ENCODE measurements at regions not wholly inside any gene's neighbourhood (a gene's known extent, or its start where the extent isn't known, plus 50 kb on each side); places are given as distances from the start of the nearest gene placed in this dataset.

- DNase-seq: no peak
Measured at GRCh38 chr5:54927097-54927746, 58.2 kb downstream of the ESM1 start.

GRCh38 chr5:54924487-54924886 is 60.9 kb downstream of the ESM1 start:
- no peak for DNase-seq

- no peak for DNase-seq
Measured at GRCh38 chr5:54917323-54917722, 68.1 kb downstream of the ESM1 start.

GRCh38 chr5:54915466-54916027 is 69.8 kb downstream of the ESM1 start:
- no peak for DNase-seq

- no peak for DNase-seq
Measured at GRCh38 chr5:54912021-54912420, 73.4 kb downstream of the ESM1 start.

GRCh38 chr5:54909911-54910870 is 75.2 kb downstream of the ESM1 start:
- no peak for DNase-seq

- DNase-seq: no peak
Measured at GRCh38 chr5:54908774-54909525, 76.4 kb downstream of the ESM1 start.

GRCh38 chr5:54905942-54906537 is 79.4 kb downstream of the ESM1 start:
- DNase-seq: peak; percentile 22

GRCh38 chr5:54905246-54905795 is 80.1 kb downstream of the ESM1 start:
- DNase-seq: no peak

GRCh38 chr5:54904425-54904824 is 81.0 kb downstream of the ESM1 start:
- DNase-seq: no peak

- DNase-seq: no peak
Measured at GRCh38 chr5:54902791-54903473, 82.5 kb downstream of the ESM1 start.

- no peak for DNase-seq
Measured at GRCh38 chr5:54900984-54901725, 84.2 kb downstream of the ESM1 start.

GRCh38 chr5:54897001-54897400 is 88.4 kb downstream of the ESM1 start:
- DNase-seq: no peak

- DNase-seq: no peak
Measured at GRCh38 chr5:54895816-54896341, 89.5 kb downstream of the ESM1 start.

- no peak for DNase-seq
Measured at GRCh38 chr5:54894957-54895815, 90.2 kb downstream of the ESM1 start.

GRCh38 chr5:54889826-54890225 is 95.6 kb downstream of the ESM1 start:
- no peak for DNase-seq

GRCh38 chr5:54887663-54888062 is 97.7 kb downstream of the ESM1 start:
- DNase-seq: no peak

- DNase-seq: no peak
Measured at GRCh38 chr5:54886866-54887265, 98.5 kb downstream of the ESM1 start.

- no peak for DNase-seq
Measured at GRCh38 chr5:54885636-54886035, 99.8 kb downstream of the ESM1 start.

- no peak for DNase-seq
Measured at GRCh38 chr5:54884195-54884536, 101.2 kb downstream of the ESM1 start.

Data from 8988T (cell line).